SK-N-SH (cell line): ENCODE measurements at regions not wholly inside any gene's neighbourhood (a gene's known extent, or its start where the extent isn't known, plus 50 kb on each side); places are given as distances from the start of the nearest gene placed in this dataset.

Experiments
- CTCF ChIA-PET: fragments of 300-600, 350-600 bp; formaldehyde crosslinking; extraction: SDS; loops from one replicate; lab custom pipeline; 2021; lab: Yijun Ruan, JAX
- POLR2A ChIA-PET: fragments of 350-600 bp; sonication (Branson Sonifier 250); formaldehyde crosslinking; extraction: SDS; loops from one replicate; lab custom pipeline; 2020; ENCODE audit warnings: antibody characterized with exemption, inconsistent platforms; lab: Yijun Ruan, JAX
- DNase-seq: peaks from one replicate; pipeline ENCODE4 v3.0.0; 2012
- H2AFZ ChIP-seq: fragments of 200-600 bp; sonication (generic); 2 replicates; pipeline ENCODE4 v1.8.1; 2016; ENCODE audit warnings: antibody characterized with exemption, mild to moderate bottlenecking, low read depth
- H3F3A ChIP-seq: fragments of 200-600 bp; sonication (generic); replicated peaks from 2 replicates; pipeline ENCODE3; 2016; ENCODE audit warnings: antibody characterized with exemption, mild to moderate bottlenecking; ENCODE audit not compliant: insufficient read depth
- H3K27ac ChIP-seq, 2 experiments: fragments of 200-500 bp in 1 of 2; fragments of 200-600 bp in 1 of 2; sonication (Bioruptor generic) in 1 of 2; sonication (generic), shearing (Covaris generic) in 1 of 2; 2 replicates each; pipeline versions ENCODE4 v1.5.1 to v1.6.1; 2014 to 2016; ENCODE audit warnings: low read depth in 2 of 2, inconsistent platforms in 1 of 2, low read length in 1 of 2, mild to moderate bottlenecking in 1 of 2, mixed read lengths in 1 of 2
- H3K27me3 ChIP-seq: fragments of 200-600 bp; sonication (generic), shearing (Covaris generic); 2 replicates; pipeline ENCODE4 v1.6.1; 2016; ENCODE audit warnings: mixed run types; ENCODE audit not compliant: insufficient read depth
- H3K36me3 ChIP-seq, 2 experiments: fragments of 200-500 bp in 1 of 2; fragments of 200-600 bp in 1 of 2; sonication (Bioruptor generic) in 1 of 2; sonication (generic) in 1 of 2; replicated peaks in 1 of 2; 2 replicates each; pipeline versions ENCODE3 to v1.5.1; 2014 to 2016; ENCODE audit warnings: low read length in 1 of 2, mild to moderate bottlenecking in 1 of 2; ENCODE audit not compliant: insufficient read depth in 2 of 2, control insufficient read depth in 1 of 2
- H3K4me1 ChIP-seq, 2 experiments: fragments of 200-500 bp in 1 of 2; fragments of 200-600 bp in 1 of 2; sonication (Bioruptor generic) in 1 of 2; sonication (generic), shearing (Covaris generic) in 1 of 2; 2 replicates each; pipeline versions ENCODE4 v1.5.1 to v1.6.1; 2014 to 2016; ENCODE audit warnings: low read depth in 1 of 2, low read length in 1 of 2, mixed run types in 1 of 2; ENCODE audit not compliant: insufficient read depth in 2 of 2, control insufficient read depth in 1 of 2
- H3K4me2 ChIP-seq: fragments of 200-600 bp; sonication (generic), shearing (Covaris generic); 2 replicates; pipeline ENCODE4 v1.6.1; 2017; ENCODE audit warnings: mixed run types
- H3K4me3 ChIP-seq, 2 experiments: fragments of 200-500 bp in 1 of 2; fragments of 200-600 bp in 1 of 2; sonication (Bioruptor generic) in 1 of 2; sonication (generic), shearing (Covaris generic) in 1 of 2; 2 replicates each; pipeline versions ENCODE4 v1.5.1 to v1.8.1; 2014 to 2016; ENCODE audit warnings: low read depth in 2 of 2, inconsistent platforms in 1 of 2, low read length in 1 of 2, mild to moderate bottlenecking in 1 of 2, mixed read lengths in 1 of 2, moderate library complexity in 1 of 2
- H3K79me2 ChIP-seq: fragments of 200-600 bp; sonication (generic); 2 replicates; pipeline ENCODE4 v1.8.1; 2017; ENCODE audit warnings: mild to moderate bottlenecking; ENCODE audit not compliant: insufficient read depth
- H3K9ac ChIP-seq: fragments of 200-600 bp; sonication (generic); 2 replicates; pipeline ENCODE4 v1.6.1; 2017; ENCODE audit warnings: mixed run types
- H3K9me2 ChIP-seq: fragments of 200-600 bp; sonication (generic); 2 replicates; pipeline ENCODE4 v1.6.1; 2017; ENCODE audit warnings: mixed run types
- H3K9me3 ChIP-seq: fragments of 200-600 bp; sonication (generic); 2 replicates; pipeline ENCODE4 v1.6.1; 2017; ENCODE audit warnings: mixed run types, mild to moderate bottlenecking, moderate library complexity
- H4K20me1 ChIP-seq: fragments of 200-600 bp; sonication (generic); 2 replicates; pipeline ENCODE4 v1.6.1; 2017; ENCODE audit warnings: mild to moderate bottlenecking, mixed run types; ENCODE audit not compliant: insufficient read depth
- CHD2 ChIP-seq: fragments of 150-350 bp; IDR thresholded peaks from 2 replicates; pipeline ENCODE4 v1.6.1; 2018; ENCODE audit warnings: low read length; ENCODE audit not compliant: partially characterized antibody
- ELF1 ChIP-seq: IDR thresholded peaks from 2 replicates; pipeline ENCODE4 v1.4.0; 2012
- FOXJ3 ChIP-seq: sonication (generic); formaldehyde crosslinking; IDR thresholded peaks from 2 replicates; pipeline ENCODE4 v1.5.1; 2020; ENCODE audit warnings: mild to moderate bottlenecking, missing genetic modification reagents
- FOXM1 ChIP-seq: IDR thresholded peaks from 2 replicates; pipeline ENCODE4 v1.4.0; 2012; ENCODE audit warnings: low read depth, mild to moderate bottlenecking
- GABPA ChIP-seq: IDR thresholded peaks from 2 replicates; pipeline ENCODE4 v1.4.0; 2012; ENCODE audit warnings: low read depth, mild to moderate bottlenecking
- JUND ChIP-seq: IDR thresholded peaks from 2 replicates; pipeline ENCODE4 v1.4.0; 2012
- NFIC ChIP-seq: IDR thresholded peaks from 2 replicates; pipeline ENCODE4 v1.4.0; 2012; ENCODE audit warnings: borderline replicate concordance
- POLR2AphosphoS5 ChIP-seq: IDR thresholded peaks from 2 replicates; pipeline ENCODE4 v1.6.1; 2012; ENCODE audit warnings: low read depth, low read length
- REST ChIP-seq: IDR thresholded peaks from 2 replicates; pipeline ENCODE4 v1.6.1; 2012; ENCODE audit warnings: mild to moderate bottlenecking, low read depth, low read length, moderate library complexity
- RFX5 ChIP-seq: IDR thresholded peaks from 2 replicates; pipeline ENCODE4 v1.6.1; 2012; ENCODE audit warnings: mild to moderate bottlenecking, improper control_type of control experiment, low read length
- RXRA ChIP-seq: IDR thresholded peaks from 2 replicates; pipeline ENCODE4 v1.4.0; 2012; ENCODE audit warnings: low read depth, mild to moderate bottlenecking, borderline replicate concordance
- SIN3A ChIP-seq: IDR thresholded peaks from 2 replicates; pipeline ENCODE4 v1.6.1; 2012; ENCODE audit warnings: low read depth, mild to moderate bottlenecking, low read length, moderate library complexity, borderline replicate concordance
- SMC3 ChIP-seq: IDR thresholded peaks from 2 replicates; pipeline ENCODE4 v1.6.1; 2012; ENCODE audit warnings: low read depth, low read length, improper control_type of control experiment
- TCF12 ChIP-seq: IDR thresholded peaks from 2 replicates; pipeline ENCODE4 v1.4.0; 2012
- USF2 ChIP-seq: fragments of 150-350 bp; IDR thresholded peaks from 2 replicates; pipeline ENCODE4 v1.6.1; 2017; ENCODE audit warnings: antibody characterized with exemption, low read length, low read depth, borderline replicate concordance
- YY1 ChIP-seq: IDR thresholded peaks from 2 replicates; pipeline ENCODE4 v1.4.0; 2012; ENCODE audit warnings: low read depth, mild to moderate bottlenecking
- ZBTB33 ChIP-seq: IDR thresholded peaks from 2 replicates; pipeline ENCODE4 v1.4.0; 2012; ENCODE audit warnings: low read depth, borderline replicate concordance
- WGBS: methylation state at CpG from one replicate; pipeline ENCODE4 v1.1.6; 2017; ENCODE audit warnings: low lambda C conversion rate; 5-methylcytosine and 5-hydroxymethylcytosine counted together
- TF ChIP-seq, protein P1 (sequence below): IDR thresholded peaks from 2 replicates; pipeline ENCODE4; 2012
- TF ChIP-seq, protein P2 (sequence below): IDR thresholded peaks from 2 replicates; pipeline ENCODE4 v1.4.0; 2012; ENCODE audit warnings: low read depth, borderline replicate concordance
- TF ChIP-seq, protein P3 (sequence below): fragments of 150-350 bp; IDR thresholded peaks from 2 replicates; pipeline ENCODE4 v1.6.1; 2016; ENCODE audit warnings: mild to moderate bottlenecking, low read depth, low read length

- CTCF ChIA-PET, result no interaction called here
- WGBS, result 83% methylated on average over 1 of the region's 1 CpG
- no peaks in the 10 kb centered on the region for H3K4me1 ChIP-seq
- H3K9me3 ChIP-seq, result no peaks in the 10 kb centered on the region
- TF ChIP-seq TCF12 (no peak), USF2 (no peak), JUND (no peak), GABPA (no peak), FOXM1 (no peak), NFIC (no peak)
- TF ChIP-seq, protein P1, sequence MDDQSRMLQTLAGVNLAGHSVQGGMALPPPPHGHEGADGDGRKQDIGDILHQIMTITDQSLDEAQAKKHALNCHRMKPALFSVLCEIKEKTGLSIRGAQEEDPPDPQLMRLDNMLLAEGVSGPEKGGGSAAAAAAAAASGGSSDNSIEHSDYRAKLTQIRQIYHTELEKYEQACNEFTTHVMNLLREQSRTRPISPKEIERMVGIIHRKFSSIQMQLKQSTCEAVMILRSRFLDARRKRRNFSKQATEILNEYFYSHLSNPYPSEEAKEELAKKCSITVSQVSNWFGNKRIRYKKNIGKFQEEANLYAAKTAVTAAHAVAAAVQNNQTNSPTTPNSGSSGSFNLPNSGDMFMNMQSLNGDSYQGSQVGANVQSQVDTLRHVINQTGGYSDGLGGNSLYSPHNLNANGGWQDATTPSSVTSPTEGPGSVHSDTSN, result no peak
- no peak overlapping the region for H3K4me2 ChIP-seq
- no peak overlapping the region for H3K9ac ChIP-seq
- H3K4me3 ChIP-seq, result no peak overlapping the region
- H2AFZ ChIP-seq, result no peak overlapping the region
- H3K27ac ChIP-seq, result no peak overlapping the region
- H3F3A ChIP-seq, result no peaks in the 10 kb centered on the region
- POLR2A ChIA-PET, result no interaction called here
- H4K20me1 ChIP-seq, result no peaks in the 10 kb centered on the region
- DNase-seq, result no peak
- no peaks in the 10 kb centered on the region for H3K36me3 ChIP-seq
- no peaks in the 10 kb centered on the region for H3K79me2 ChIP-seq
- no peaks in the 10 kb centered on the region for H3K9me2 ChIP-seq
- H3K27me3 ChIP-seq, result no peaks in the 10 kb centered on the region
These were observed 55.5 kb upstream of the FBXL17 start for GRCh38 chr5:108437425-108437824.

DNA sequence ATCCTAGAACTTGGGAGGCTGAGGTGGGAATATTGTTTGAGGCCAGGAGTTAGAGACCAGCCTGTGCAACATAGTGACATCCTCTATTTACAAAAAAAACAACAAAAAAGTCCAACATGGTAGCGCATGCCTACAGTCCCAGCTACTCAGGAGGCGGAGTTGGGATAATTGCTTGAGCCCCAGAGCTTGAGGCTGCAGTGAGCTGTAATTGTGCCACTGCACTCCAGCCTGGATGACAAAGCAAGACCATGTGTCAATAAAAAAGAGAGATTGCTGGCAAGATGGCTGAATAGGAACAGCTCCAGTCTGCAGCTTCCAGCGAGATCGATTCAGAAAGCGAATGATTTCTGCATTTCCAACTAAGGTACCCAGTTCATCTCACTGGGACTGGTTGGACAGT lies 54.8 kb upstream of the FBXL17 start:
- no peak overlapping the region for H2AFZ ChIP-seq
- H3K9me3 ChIP-seq, result no peaks in the 10 kb centered on the region
- no peaks in the 10 kb centered on the region for H4K20me1 ChIP-seq
- no peaks in the 10 kb centered on the region for H3K27me3 ChIP-seq
- ChIA-PET CTCF (no interaction called here), POLR2A (no interaction called here)
- no peak overlapping the region for H3K27ac ChIP-seq
- no peaks in the 10 kb centered on the region for H3K36me3 ChIP-seq
- H3K4me3 ChIP-seq, result no peak overlapping the region
- no peaks in the 10 kb centered on the region for H3K9me2 ChIP-seq
- 0 out of 4 replicates have a peak, but pooled peaks cover 0 to 2% of the 10 kb centered on the region in 2 experiments for H3K4me1 ChIP-seq
- WGBS, result 89% methylated on average over 5 of the region's 5 CpGs
- H3K9ac ChIP-seq, result no peak overlapping the region
- H3F3A ChIP-seq, result peaks cover 3% of the 10 kb centered on the region
- no peak overlapping the region for H3K4me2 ChIP-seq
- TF ChIP-seq ZBTB33, result no peak
- TF ChIP-seq FOXJ3 (CRISPR knock-in tag), result no peak
- TF ChIP-seq RXRA, result no peak
- TF ChIP-seq, protein P2, sequence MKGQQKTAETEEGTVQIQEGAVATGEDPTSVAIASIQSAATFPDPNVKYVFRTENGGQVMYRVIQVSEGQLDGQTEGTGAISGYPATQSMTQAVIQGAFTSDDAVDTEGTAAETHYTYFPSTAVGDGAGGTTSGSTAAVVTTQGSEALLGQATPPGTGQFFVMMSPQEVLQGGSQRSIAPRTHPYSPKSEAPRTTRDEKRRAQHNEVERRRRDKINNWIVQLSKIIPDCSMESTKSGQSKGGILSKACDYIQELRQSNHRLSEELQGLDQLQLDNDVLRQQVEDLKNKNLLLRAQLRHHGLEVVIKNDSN, result no peak
- TF ChIP-seq YY1, result no peak
- TF ChIP-seq POLR2AphosphoS5, result no peak
- no peak for TF ChIP-seq RFX5
- TF ChIP-seq CHD2, result no peak
- TF ChIP-seq GABPA, result no peak
- TF ChIP-seq REST, result no peak
- no peak for TF ChIP-seq ELF1
- TF ChIP-seq, protein P3, sequence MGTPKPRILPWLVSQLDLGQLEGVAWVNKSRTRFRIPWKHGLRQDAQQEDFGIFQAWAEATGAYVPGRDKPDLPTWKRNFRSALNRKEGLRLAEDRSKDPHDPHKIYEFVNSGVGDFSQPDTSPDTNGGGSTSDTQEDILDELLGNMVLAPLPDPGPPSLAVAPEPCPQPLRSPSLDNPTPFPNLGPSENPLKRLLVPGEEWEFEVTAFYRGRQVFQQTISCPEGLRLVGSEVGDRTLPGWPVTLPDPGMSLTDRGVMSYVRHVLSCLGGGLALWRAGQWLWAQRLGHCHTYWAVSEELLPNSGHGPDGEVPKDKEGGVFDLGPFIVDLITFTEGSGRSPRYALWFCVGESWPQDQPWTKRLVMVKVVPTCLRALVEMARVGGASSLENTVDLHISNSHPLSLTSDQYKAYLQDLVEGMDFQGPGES, result no peak
- TF ChIP-seq SIN3A, result no peak
- TF ChIP-seq SMC3, result no peak
- no peak for TF ChIP-seq JUND
- TF ChIP-seq FOXM1, result no peak
- no peak for DNase-seq
- H3K79me2 ChIP-seq, result no peaks in the 10 kb centered on the region
